ENCODE measurements at regions not wholly inside any gene's neighbourhood (a gene's known extent, or its start where the extent isn't known, plus 50 kb on each side); places are given as distances from the start of the nearest gene placed in this dataset.
"Not testable (repeated sequence)": the region's sequence is repeated elsewhere in the genome, so short reads cannot be mapped to it uniquely, and the experiment has no call there.

DNA sequence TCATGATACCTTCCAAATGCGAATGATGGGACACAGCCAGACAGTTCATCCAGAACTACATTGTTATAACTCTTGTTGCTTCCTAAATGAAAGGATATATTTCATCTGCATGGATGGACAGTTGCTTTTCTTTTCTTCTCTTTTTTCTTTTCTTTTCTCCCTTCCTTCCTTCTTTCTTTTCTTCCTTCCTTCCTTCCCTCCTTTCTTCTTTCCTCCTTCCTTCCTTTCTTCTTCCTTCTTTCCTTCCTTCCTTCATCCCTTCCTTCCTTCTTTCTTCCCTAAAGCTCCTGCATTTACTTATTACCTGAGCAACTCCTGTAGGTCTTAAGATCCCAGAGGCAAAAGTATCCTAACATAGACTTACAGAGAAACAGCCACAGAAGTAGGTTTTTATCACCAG lies 221.6 kb downstream of the DUSP10 start:
- H3K27ac Mint-ChIP-seq: no peak overlapping the region
- no peaks in the 10 kb centered on the region for H3K9me3 Mint-ChIP-seq (ENCODE audit: low read depth)

DNA sequence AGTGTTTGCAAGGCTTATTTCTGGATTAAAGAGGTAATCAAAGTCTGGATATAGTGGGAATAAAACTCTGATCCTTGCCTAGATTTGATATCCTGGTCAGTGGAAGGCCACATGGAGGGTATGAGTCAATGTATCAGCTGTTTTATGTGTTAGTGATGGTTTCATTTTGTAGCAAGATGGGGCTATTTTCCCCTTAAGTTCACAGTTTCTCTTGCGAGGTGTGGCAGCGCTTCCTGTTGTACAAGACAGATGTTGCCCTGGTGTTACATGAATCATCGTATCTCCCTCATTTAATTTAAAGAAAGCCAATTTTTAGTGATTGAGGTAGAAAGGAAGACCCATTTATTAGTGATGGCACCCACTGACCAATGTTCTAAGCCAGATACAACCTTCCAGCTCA lies 220.2 kb downstream of the DUSP10 start:
- Mint-ChIP-seq H3K27me3 (peaks cover 2% of the 10 kb centered on the region), H3K4me1 (ENCODE audit: low read depth) (no peaks in the 10 kb centered on the region), H3K27ac (no peak overlapping the region), H3K36me3 (no peaks in the 10 kb centered on the region), H3K9me3 (ENCODE audit: low read depth) (no peaks in the 10 kb centered on the region), H3K4me3 (no peak overlapping the region)

More for the DNA sequence above, 221.6 kb downstream of the DUSP10 start:
- H3K36me3 Mint-ChIP-seq: no peaks in the 10 kb centered on the region
- no peaks in the 10 kb centered on the region for H3K27me3 Mint-ChIP-seq
- H3K4me1 Mint-ChIP-seq (ENCODE audit: low read depth): no peaks in the 10 kb centered on the region
- H3K4me3 Mint-ChIP-seq: no peak overlapping the region

DNA sequence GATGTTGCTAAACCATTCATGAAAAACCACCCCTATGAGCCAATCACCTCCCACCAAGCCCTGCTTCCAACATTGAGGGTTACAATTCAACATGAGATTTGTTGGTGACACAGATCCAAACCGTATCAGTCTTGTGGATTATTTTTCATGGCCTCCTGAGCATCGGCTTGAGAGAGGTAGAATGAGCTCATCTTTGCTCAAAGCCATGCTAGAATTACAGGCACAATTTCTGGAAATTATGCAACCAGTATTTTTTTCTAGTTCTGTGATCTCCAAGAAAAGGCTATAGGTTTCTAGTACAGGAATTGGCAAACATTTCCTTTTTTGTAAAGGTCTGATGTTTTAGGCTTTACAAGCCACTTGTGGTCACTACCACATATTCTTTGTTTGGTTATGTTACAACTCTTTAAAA lies 219.4 kb downstream of the DUSP10 start:
- Mint-ChIP-seq H3K27ac (no peak overlapping the region), H3K27me3 (peaks cover 2% of the 10 kb centered on the region), H3K4me3 (no peak overlapping the region), H3K9me3 (ENCODE audit: low read depth) (no peaks in the 10 kb centered on the region), H3K36me3 (no peaks in the 10 kb centered on the region), H3K4me1 (ENCODE audit: low read depth) (no peaks in the 10 kb centered on the region)

DNA sequence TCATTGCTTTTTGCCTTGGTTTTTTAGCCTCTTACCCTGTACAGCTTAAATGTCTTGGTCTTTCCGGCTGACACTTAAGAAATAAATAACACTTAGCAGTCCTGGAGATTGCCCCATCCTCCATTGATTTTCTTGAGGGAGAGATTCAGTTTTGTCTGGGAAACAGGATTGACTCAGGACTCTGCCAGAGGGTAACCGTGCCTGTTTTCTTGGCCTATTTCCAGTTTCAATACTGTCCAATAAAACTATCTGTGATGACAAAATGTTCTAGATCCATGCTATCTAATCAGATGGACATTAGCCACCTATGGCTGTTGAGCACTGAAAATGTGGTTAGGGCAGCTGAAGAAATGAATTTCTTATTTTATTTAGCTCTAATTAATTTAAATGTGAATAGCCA lies 216.1 kb downstream of the DUSP10 start:
- H3K27ac Mint-ChIP-seq: no peak overlapping the region
- no peak overlapping the region for H3K4me3 Mint-ChIP-seq
- H3K9me3 Mint-ChIP-seq (ENCODE audit: low read depth): no peaks in the 10 kb centered on the region
- H3K4me1 Mint-ChIP-seq (ENCODE audit: low read depth): no peaks in the 10 kb centered on the region
- no peaks in the 10 kb centered on the region for H3K36me3 Mint-ChIP-seq
- peaks cover 4% of the 10 kb centered on the region for H3K27me3 Mint-ChIP-seq

DNA sequence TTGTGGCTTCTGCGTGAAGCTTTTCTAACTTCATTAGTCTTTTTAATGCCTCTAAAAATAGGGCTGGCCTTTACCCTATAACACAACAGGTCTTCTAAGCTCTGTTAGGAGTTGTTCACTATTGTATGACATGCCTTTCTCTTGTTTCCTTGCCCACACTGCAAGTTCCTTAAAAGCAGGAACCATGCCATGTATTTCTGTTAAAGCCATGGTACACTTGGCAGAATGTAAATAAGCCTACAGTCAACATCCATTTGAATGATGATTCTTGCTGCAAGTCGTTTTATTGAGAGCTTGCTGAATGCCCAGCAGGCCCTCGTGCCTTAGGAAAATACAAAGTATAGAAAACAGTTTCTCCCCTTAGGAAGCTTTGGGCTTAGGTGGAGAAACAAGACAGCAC lies 214.6 kb downstream of the DUSP10 start:
- Mint-ChIP-seq H3K36me3 (no peaks in the 10 kb centered on the region), H3K4me1 (ENCODE audit: low read depth) (no peaks in the 10 kb centered on the region), H3K9me3 (ENCODE audit: low read depth) (no peaks in the 10 kb centered on the region), H3K27ac (no peak overlapping the region), H3K27me3 (peaks cover 4% of the 10 kb centered on the region), H3K4me3 (no peak overlapping the region)

DNA sequence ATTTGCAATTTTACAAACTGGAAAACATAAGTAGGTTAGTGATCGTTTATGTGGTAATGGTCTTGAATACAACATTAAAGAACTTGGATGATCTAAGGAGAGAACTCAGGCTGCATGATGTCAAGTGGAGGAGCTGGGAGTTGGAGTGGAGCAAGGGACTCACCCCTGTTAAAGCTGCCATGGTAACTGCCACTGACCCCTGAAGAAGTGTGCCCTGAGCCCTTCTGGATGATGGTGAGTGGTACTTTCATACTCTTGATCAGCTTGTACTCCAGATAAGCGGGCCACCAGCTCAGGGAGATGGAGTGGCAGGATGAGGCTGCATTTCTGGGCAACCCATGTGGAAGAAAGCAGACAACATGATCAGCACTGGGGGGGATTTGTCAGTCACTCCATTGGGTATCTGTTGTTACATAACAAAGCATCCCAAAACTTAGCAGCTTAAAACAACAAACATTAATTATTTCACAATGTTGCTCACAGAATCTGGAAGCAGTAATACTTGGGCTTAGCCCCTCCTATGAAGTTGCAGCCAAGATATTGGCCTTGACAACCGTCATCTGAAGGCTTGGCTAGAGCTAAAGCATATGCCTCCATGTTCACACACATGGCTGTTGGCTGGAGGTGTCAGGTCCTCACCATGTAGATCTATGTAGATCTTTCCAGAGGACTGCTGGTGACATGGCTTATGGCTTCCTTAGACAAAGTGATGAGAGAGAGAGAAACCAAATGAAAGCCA lies 213.8 kb downstream of the DUSP10 start:
- no peaks in the 10 kb centered on the region for H3K36me3 Mint-ChIP-seq
- H3K27ac Mint-ChIP-seq: no peak overlapping the region
- no peaks in the 10 kb centered on the region for H3K9me3 Mint-ChIP-seq (ENCODE audit: low read depth)
- no peaks in the 10 kb centered on the region for H3K4me1 Mint-ChIP-seq (ENCODE audit: low read depth)
- H3K27me3 Mint-ChIP-seq: peaks cover 4% of the 10 kb centered on the region
- no peak overlapping the region for H3K4me3 Mint-ChIP-seq

DNA sequence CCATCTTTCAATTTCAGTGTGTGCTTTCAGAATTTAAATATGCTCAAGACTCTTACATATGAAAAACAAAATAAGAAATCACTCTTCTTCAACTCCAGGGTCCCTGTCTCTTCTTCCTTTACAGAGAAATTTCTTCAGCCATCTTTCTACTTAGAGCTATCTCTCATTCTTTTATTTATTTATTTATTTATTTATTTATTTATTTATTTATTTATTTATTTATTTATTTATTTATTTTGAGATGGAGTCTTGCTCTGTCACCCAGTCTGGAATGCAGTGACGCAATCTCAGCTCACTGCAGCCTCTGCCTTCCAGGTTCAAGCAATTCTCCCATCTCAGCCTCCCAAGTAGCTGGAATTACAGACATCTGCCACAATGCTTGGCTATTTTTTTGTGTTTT lies 211.7 kb downstream of the DUSP10 start:
- not testable (repeated sequence) for H3K36me3 Mint-ChIP-seq; H3K4me3 Mint-ChIP-seq; H3K27ac Mint-ChIP-seq; H3K27me3 Mint-ChIP-seq; H3K4me1 Mint-ChIP-seq (ENCODE audit: low read depth); H3K9me3 Mint-ChIP-seq (ENCODE audit: low read depth)

DNA sequence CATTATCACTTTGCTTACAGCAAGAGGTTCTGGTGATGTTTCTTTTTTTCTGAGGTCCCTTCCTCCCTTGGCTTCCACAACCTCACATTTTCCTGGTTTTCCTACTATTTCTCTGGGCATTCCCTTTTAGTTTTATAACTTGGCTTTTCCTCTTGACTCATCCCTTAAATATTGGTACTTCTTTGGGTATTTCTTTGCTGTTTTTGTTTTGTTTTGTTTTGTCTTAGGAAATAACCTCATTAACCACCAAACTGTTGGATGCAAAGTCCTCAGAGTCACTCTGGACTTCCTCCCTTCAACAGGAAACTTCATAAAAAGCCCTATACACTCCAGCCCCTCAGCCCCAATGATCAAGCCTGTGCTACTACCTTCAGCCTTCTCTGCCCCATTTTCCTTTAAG lies 211.1 kb downstream of the DUSP10 start:
- Mint-ChIP-seq H3K27ac (no peak overlapping the region), H3K27me3 (peaks cover 5% of the 10 kb centered on the region), H3K4me3 (no peak overlapping the region), H3K9me3 (ENCODE audit: low read depth) (no peaks in the 10 kb centered on the region), H3K4me1 (ENCODE audit: low read depth) (no peaks in the 10 kb centered on the region), H3K36me3 (no peaks in the 10 kb centered on the region)

DNA sequence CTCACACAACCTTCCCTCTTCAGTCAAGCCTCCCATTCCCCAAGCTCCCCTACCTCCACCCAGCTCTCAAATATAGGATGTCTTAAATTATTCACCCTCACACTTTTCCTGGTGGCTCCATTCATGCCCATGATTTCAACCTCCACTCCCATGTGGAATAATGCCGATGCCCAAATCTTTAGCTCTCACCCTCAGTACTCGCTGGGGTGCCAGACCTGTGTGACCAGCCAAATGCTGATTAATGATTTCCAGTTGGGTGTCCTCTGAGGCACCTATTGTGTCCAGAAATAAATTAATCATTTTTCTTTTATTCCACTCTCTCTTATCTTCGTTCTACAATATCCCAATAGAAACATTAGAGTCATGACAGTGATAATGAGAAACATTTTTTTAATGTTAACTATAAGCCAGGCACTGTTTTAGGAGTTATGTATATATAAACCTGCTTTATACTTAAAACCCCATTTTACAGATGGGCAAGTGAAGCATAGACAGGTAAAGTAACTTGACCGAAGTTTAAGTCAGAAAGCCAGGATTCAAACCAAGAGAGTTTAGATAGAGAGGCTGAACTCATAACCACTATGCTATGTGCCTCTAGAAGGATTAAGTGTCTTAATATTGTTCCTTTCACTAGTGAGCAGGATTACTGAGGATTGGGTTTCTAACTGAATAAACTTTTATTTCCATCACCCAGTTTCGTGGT lies 209.7 kb downstream of the DUSP10 start:
- Mint-ChIP-seq H3K36me3 (no peaks in the 10 kb centered on the region), H3K4me1 (ENCODE audit: low read depth) (no peaks in the 10 kb centered on the region), H3K27me3 (peaks cover 12% of the 10 kb centered on the region), H3K9me3 (ENCODE audit: low read depth) (no peaks in the 10 kb centered on the region), H3K4me3 (no peak overlapping the region), H3K27ac (no peak overlapping the region)

DNA sequence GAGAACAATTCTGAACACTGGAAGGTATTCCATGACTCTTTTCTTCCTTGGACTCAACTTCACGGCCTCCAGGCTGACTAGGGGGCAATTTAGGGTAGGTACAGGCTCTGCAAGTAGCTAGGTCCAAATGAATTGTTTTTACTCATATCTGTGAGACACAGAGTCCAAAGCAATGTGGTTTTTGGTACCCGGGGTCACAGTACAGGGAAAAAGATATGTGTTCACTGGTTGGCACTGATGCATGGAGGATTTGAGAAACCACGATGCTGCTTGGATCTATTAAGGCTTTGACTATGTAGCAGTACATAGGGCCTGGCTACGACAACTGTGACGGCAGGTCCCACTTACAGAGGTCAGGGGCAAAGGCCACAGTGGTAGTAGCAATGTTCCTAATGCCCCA lies 200.6 kb downstream of the DUSP10 start:
- no peak overlapping the region for H3K4me3 Mint-ChIP-seq
- H3K4me1 Mint-ChIP-seq (ENCODE audit: low read depth): no peaks in the 10 kb centered on the region
- no peaks in the 10 kb centered on the region for H3K9me3 Mint-ChIP-seq (ENCODE audit: low read depth)
- no peak overlapping the region for H3K27ac Mint-ChIP-seq
- H3K27me3 Mint-ChIP-seq: peaks cover 15% of the 10 kb centered on the region
- H3K36me3 Mint-ChIP-seq: no peaks in the 10 kb centered on the region

DNA sequence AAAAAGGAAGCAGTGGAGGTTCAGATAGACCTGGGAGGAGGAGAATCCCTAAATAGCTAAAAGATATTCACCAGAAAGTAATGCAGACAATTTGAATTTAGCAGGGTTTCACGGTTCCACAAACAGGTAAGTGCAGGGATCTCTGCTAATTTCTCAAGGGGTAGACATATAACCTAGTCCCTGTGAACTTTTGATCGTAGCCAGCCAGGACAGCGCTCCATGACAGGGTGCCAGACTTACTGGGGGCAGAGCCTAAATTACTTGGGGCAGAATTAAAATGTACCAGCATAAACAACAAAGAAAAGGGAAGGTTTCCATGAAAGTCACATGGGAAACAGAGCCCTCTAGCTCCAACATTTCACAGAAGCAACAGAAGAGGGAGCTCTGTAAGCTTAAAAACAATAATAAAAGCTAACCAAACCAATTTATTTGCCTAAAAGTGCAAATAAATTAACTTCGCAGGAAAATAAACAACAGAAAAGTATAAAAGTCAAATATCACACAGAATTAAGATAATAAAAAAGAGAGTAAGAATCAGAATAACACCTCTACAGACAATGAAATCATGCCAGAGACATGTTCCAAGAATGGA lies 198.3 kb downstream of the DUSP10 start:
- H3K27ac Mint-ChIP-seq: no peak overlapping the region
- H3K27me3 Mint-ChIP-seq: peaks cover under 1% of the 10 kb centered on the region
- H3K9me3 Mint-ChIP-seq (ENCODE audit: low read depth): no peaks in the 10 kb centered on the region
- no peak overlapping the region for H3K4me3 Mint-ChIP-seq
- H3K4me1 Mint-ChIP-seq (ENCODE audit: low read depth): no peaks in the 10 kb centered on the region
- H3K36me3 Mint-ChIP-seq: no peaks in the 10 kb centered on the region

DNA sequence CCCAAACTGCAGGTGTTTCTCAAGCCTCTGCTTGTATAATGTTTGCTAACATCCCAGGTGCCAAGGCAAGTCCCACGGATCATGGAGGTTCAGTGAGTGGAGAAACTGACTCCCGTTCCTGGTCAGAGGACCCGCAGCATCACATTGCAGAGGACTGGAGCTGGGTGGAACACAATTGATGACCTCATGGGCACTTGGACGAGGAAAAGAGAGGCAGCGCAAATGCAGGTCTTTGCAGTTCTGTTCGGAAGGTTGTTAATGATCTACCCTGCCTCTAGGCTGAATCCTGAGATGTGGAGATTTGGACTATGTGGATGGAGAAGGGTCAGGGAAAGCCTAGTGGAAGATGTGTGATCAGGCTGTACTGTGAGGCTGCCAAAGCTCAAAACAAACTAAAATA lies 192.9 kb downstream of the DUSP10 start:
- no peak overlapping the region for H3K27ac Mint-ChIP-seq
- H3K27me3 Mint-ChIP-seq: no peaks in the 10 kb centered on the region
- no peaks in the 10 kb centered on the region for H3K4me1 Mint-ChIP-seq (ENCODE audit: low read depth)
- H3K36me3 Mint-ChIP-seq: no peaks in the 10 kb centered on the region
- no peak overlapping the region for H3K4me3 Mint-ChIP-seq
- H3K9me3 Mint-ChIP-seq (ENCODE audit: low read depth): no peaks in the 10 kb centered on the region

DNA sequence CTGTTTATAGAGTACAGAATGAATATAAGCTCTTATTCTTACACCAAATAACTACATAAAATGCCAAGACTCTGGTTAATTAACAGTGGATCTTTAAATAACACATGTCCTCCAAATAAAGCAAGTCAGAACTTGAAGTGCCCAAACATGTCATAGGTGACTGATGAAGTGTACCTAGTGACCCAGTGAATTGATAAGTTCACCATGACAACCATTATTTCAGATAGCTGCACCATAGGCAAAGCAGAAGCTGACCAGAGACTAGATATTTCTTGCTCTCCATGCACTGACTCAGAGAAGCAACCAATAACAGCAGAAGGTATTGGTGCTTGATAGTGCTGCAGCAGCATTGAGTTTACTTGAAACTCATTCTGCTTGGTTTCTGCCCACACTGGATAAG lies 192.1 kb downstream of the DUSP10 start:
- Mint-ChIP-seq H3K4me3 (no peak overlapping the region), H3K9me3 (ENCODE audit: low read depth) (no peaks in the 10 kb centered on the region), H3K27ac (no peak overlapping the region), H3K36me3 (no peaks in the 10 kb centered on the region), H3K4me1 (ENCODE audit: low read depth) (no peaks in the 10 kb centered on the region), H3K27me3 (no peaks in the 10 kb centered on the region)

DNA sequence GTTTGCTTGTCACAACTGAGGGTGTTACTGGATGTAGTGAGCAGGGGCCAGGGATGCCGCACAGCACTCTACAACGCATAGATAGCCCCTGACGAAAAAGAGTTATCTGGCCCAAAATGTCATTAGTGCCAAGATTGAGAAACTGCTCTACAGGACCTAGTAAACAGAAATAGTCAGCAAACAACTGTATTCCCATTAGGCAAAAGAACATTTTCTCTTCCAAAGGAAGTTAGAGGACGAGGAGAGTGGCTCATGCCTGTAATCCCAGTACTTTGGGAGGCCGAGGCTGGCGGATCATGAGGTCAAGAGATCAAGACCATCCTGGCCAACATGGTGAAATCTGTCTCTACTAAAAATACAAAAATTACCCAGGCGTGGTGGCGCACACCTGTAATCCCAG lies 189.1 kb downstream of the DUSP10 start:
- H3K4me3 Mint-ChIP-seq; H3K9me3 Mint-ChIP-seq (ENCODE audit: low read depth); H3K27me3 Mint-ChIP-seq; H3K36me3 Mint-ChIP-seq; H3K4me1 Mint-ChIP-seq (ENCODE audit: low read depth); H3K27ac Mint-ChIP-seq: not testable (repeated sequence)

DNA sequence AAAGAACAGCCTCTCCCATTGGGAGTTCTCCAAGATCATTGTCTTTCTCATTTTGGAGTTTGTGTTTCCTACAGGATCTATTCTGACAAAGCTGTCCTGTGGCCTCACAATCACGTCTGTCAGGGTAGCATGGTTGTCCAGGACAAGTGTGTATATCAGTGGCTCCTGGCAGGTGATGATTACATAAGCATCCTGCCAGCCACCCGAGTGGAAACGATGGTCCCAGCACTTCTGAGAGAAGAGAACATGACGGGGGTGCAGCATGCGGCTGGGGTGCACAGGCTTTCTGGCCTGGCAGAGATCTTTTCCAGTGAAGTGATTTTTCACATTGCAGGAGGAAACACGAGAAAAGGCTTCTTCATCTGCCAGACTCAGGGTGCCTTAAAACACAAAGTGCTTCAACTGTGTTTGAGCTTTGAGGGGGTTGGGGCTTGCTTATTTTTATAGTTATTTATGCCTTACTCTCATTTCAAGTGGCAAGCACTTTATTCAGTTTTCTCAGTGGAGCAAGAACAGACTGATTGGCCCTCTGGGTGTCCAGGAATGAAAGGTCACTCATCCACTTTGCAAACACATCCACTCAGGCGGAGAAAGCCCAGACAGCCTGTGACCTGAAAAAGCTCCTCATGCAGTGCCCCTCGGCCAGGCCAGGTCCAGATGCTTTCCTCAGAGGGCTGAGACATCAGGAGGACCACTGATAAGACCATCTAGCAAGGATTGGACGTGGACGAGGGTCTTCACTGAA lies 186.0 kb downstream of the DUSP10 start:
- Mint-ChIP-seq H3K27ac (no peak overlapping the region), H3K4me1 (ENCODE audit: low read depth) (no peaks in the 10 kb centered on the region), H3K36me3 (no peaks in the 10 kb centered on the region), H3K4me3 (no peak overlapping the region), H3K9me3 (ENCODE audit: low read depth) (no peaks in the 10 kb centered on the region), H3K27me3 (no peaks in the 10 kb centered on the region)
